Inflammatory macrophage (primary cell): ENCODE measurements at regions not wholly inside any gene's neighbourhood (a gene's known extent, or its start where the extent isn't known, plus 50 kb on each side); places are given as distances from the start of the nearest gene placed in this dataset.

Source experiments
- DNase-seq, 2 donors: peaks; one replicate each; pipeline ENCODE4 v3.0.0-alpha.2; 2020 to 2022

GRCh38 chr2:58515827-58516573 lies 274.9 kb upstream of the FANCL start:
- DNase-seq, result no peak

GRCh38 chr2:58514252-58514651 lies 273.1 kb upstream of the FANCL start:
- DNase-seq, result no peak

- no peak for DNase-seq
Observed at GRCh38 chr2:58512878-58513277, 271.8 kb upstream of the FANCL start.

DNA sequence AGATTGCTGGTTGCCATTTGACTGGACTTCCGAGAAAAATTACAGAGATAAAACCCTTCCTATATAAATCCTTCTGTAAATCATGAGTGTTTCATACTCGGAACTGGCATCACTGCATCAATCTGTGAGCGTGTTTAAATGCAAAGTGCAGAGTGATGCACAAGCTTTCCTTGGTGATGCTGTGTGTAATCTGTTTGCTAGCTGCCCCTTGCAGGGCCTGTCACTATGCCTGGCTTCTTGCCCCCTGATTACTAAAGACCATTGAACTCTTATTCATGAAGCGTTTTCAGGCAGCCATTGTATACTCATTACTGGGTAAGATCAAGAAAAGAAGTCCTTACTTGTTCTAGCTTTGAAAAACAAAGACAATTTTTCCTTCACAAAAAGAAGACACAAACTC lies 266.9 kb upstream of the FANCL start:
- no peak for DNase-seq

- DNase-seq, result no peak
Observed at GRCh38 chr2:58503918-58504317, 262.8 kb upstream of the FANCL start.

- no peak for DNase-seq
Observed at GRCh38 chr2:58502931-58503330, 261.8 kb upstream of the FANCL start.

DNA sequence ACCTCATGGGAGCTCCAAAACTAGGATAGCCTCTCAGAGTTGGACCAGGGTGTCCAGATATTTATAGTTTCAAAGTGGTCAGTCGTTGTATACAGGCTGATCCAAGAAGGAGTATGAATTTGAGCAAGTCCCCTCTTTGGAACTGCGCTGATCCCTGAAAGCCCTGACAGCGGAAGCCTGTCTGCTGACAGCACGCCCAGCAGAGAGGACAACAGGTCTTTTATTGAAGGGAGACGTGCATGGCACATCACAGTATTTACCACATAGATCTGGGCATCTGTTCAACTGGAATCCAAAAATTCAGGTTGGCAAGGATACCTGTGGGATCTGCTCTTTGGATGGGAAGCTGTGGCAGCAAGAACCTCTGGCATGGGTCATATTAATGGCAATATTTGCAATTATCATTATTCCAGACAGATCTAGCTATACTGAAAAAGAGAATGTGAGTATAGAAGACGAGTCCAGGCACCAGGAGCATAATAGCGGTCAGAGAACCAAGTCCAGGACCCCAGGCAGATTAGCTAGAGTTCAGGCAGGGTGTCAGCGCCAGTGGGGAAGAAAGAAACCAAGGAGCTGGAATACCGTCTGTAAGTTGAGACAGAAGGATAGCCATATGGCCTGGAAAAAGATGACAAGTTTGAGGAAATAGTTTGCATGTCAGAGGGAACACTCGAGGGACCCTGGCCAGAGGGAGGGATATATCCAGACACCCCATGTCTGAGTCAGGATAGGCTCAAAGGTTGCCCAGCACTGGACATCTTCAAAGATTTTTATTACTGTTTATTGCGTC lies 260.4 kb upstream of the FANCL start:
- DNase-seq, result no peak

GRCh38 chr2:58497168-58497567 lies 256.0 kb upstream of the FANCL start:
- DNase-seq, result no peak

- no peak for DNase-seq
Observed at GRCh38 chr2:58495806-58496205, 254.7 kb upstream of the FANCL start.

GRCh38 chr2:58494071-58494501 lies 253.0 kb upstream of the FANCL start:
- no peak for DNase-seq

GRCh38 chr2:58484629-58485028 lies 243.5 kb upstream of the FANCL start:
- DNase-seq, result no peak

DNA sequence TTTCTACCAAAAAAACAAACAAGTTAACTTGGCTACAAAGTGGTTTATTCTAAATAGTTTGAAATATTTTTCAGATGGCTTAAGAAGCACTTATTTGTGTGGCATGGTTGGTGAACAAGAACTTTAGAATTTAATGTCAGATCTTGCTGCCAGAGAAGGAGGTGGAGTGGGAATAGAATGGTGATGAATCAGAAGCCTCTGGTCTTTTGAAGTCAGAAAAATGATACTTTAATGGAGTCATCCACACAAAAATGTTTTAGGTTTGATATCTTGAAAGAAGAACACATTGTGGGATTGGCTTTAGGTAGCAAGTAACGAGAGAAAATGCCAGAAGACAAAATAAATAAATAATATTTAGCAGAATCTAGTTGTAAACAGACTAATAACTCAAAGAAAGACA lies 243.1 kb upstream of the FANCL start:
- no peak for DNase-seq

DNA sequence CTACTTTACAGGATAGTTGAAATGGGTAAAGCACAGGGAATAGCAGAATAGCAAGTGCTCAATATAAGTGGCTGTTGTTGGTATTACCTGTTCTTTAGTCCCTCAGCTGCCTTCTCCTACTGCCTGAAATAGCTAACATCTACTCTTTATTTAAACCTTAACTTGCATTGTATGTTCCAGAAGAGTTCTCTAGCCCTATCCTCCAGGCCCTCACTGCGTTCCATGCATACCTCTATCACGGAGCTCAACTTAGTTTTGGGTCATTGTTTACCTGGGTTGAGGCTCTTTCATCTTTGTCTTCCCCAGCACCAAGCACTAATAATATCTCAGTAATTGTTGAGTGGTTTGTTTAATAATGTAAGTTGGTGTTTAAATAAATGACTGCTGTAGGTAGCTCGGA lies 242.2 kb upstream of the FANCL start:
- no peak for DNase-seq

GRCh38 chr2:58481670-58482069 lies 240.5 kb upstream of the FANCL start:
- no peak for DNase-seq

- DNase-seq, result no peak
Observed at GRCh38 chr2:58480141-58480540, 239.0 kb upstream of the FANCL start.

GRCh38 chr2:58479535-58480140 lies 238.5 kb upstream of the FANCL start:
- DNase-seq, result no peak

DNA sequence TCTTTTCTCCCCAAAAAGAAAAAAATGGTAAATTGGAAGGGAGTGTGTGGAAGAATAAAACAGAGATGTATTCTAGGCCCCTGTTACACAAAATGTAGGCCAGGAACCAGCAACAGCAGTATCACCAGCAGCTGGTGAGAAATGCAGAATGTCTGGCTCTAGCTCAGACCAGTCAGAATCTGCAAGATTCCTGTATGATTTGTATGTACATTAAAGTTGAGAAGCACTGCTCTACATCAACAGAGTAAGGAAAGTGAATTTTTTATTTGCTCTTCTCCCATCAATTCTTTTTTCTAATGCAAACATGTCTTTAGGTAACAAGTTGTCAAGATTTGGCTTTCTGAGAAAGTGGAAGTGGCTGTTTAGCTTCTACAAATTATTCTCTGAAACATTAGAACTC lies 235.4 kb upstream of the FANCL start:
- DNase-seq, result no peak

DNA sequence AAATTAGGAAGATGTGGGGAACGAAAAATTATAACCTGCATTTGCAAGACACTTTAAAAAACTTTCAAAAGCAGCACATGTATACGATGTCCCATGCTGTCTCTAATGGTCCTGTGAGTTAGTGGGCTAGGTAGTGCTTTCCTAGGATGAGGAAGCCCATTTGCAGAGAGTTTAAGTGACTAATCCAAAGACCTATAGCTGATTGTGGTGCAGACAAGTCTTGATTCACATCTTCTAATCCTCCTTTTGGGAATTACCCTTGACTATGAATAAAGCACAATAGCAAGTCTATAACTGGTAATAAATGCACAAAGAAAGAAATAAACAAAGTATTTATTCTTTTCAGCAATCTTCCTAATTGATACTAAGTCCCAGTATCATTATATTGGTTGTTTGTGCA lies 234.6 kb upstream of the FANCL start:
- DNase-seq, result no peak

- no peak for DNase-seq
Observed at GRCh38 chr2:58473165-58473564, 232.0 kb upstream of the FANCL start.

- DNase-seq, result no peak
Observed at GRCh38 chr2:58466804-58467203, 225.7 kb upstream of the FANCL start.

- DNase-seq, result peak; percentile 8 to 22
Observed at GRCh38 chr2:58466021-58466420, 224.9 kb upstream of the FANCL start.

- no peak for DNase-seq
Observed at GRCh38 chr2:58460670-58461069, 219.5 kb upstream of the FANCL start.

DNA sequence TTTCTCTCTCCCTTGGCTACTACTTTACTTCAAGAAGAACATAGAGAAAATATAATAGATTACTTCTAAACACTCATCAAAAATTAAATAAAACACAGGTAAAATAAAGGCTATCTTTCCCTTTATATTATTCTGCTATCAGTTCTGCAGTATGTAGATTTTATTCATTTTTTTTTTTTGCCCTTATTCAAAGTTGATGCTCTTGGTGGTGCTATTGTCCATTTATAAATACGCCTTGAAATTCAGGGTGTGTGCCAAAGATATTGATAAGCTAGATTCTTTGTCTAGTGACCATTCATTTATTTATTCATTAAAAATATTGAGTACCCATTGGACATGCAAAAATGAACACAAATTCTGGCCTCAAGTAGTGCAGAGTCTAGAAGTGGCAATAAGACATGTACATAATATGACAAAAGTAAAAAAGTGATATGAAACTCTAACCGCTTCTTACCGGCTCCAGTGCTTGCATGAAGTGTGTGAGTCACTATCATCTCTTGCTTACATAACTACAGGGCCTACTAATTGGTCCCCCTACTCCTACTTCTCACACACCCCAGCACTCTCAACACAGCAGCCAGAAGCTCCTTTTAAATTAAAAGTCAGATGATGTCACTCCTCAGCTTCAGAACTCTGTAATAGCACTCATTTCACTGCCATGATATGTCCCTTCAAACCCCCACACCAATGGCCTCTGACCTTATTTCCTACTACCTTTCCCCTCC lies 208.3 kb upstream of the FANCL start:
- peak; percentile 74 to 83 for DNase-seq
